KOPT-K1 (cell line): ENCODE measurements at regions not wholly inside any gene's neighbourhood (a gene's known extent, or its start where the extent isn't known, plus 50 kb on each side); places are given as distances from the start of the nearest gene placed in this dataset.

Experiments
- H3K27ac ChIP-seq: fragments of 200-600 bp; sonication (generic); 2 replicates; pipeline ENCODE4 v1.5.1; 2016; ENCODE audit warnings: antibody characterized with exemption, mild to moderate bottlenecking, low read depth, low read length; ENCODE audit not compliant: poor library complexity, severe bottlenecking
- H3K36me3 ChIP-seq: fragments of 200-600 bp; sonication (generic); 2 replicates; pipeline ENCODE4 v1.5.1; 2017; ENCODE audit warnings: antibody characterized with exemption, mild to moderate bottlenecking, low read length, moderate library complexity; ENCODE audit not compliant: insufficient read depth
- H3K9me3 ChIP-seq: fragments of 200-600 bp; sonication (generic); 2 replicates; pipeline ENCODE4 v1.5.1; 2017; ENCODE audit warnings: antibody characterized with exemption, low read length, mild to moderate bottlenecking; ENCODE audit not compliant: insufficient read depth, poor library complexity, severe bottlenecking

DNA sequence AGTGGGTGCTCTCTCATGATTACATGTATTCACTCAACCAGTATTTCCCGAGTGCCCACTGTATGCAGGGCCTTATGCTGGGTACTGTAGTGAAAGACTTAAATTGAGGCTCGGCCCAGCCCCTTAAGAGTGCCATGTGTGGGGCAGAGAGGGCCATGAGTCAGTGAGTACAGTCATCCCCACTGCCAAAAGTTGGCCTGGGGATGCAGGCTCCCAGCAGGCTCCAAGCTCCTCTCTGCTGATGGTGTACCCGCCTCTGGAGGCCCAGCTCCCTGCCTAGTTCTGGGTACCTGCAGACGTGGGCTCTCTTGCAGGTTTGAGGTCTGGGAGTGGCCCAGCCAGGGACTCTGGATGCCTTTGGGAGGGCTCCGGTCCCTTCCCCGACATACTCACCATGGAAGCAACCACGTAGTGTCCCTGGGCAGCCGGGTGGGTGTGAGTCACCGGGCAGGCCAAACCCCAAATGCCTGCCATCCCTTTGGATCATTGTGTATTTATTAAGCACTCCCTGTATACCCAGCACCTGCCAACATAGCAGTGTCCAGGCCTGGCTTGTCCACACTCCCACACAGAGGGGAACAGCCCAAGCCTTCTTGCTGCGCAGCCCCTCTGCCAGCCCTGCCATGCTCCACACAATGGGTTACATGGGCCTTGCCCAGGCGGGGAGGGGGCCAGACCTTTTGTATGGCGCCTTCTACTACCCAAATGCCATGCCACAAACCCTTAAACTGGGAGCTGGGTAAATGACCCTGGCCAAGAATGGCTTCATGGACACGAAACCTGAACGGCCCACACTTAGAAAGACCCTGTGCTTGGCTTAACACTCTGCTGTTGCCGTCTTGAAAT lies 153.6 kb downstream of the VEGFA start:
- H3K27ac ChIP-seq: peak overlapping the region; percentile 43
- no peaks in the 10 kb centered on the region for H3K9me3 ChIP-seq
- H3K36me3 ChIP-seq: no peaks in the 10 kb centered on the region

- no peak overlapping the region for H3K27ac ChIP-seq
- no peaks in the 10 kb centered on the region for H3K9me3 ChIP-seq
- no peaks in the 10 kb centered on the region for H3K36me3 ChIP-seq
Observed at GRCh38 chr6:43922426-43923375, 152.7 kb downstream of the VEGFA start.

GRCh38 chr6:43921548-43922425 lies 151.8 kb downstream of the VEGFA start:
- no peaks in the 10 kb centered on the region for H3K9me3 ChIP-seq
- H3K36me3 ChIP-seq: no peaks in the 10 kb centered on the region
- H3K27ac ChIP-seq: no peak overlapping the region

DNA sequence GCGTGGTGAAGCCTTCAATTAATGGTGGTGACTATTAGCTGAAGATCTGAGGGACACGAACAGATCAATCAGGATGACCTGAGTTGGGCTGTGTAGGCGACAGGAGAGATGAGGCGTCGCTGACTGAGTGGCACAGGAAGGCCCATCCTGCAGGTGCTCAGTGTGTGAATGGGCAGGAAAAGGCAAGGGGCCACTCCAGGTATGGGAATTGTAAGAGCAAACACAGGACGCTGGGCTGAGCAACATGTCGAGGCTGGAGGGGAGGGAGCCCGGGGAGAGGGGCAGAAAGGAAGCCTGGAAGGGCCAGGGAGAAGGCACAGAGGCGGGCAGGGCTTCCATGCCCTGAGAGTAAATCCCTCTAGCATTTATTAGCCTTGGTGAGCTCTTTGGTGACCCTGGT lies 151.0 kb downstream of the VEGFA start:
- no peak overlapping the region for H3K27ac ChIP-seq
- no peaks in the 10 kb centered on the region for H3K36me3 ChIP-seq
- H3K9me3 ChIP-seq: no peaks in the 10 kb centered on the region

- Histone ChIP-seq H3K36me3 (no peaks in the 10 kb centered on the region), H3K9me3 (no peaks in the 10 kb centered on the region), H3K27ac (no peak overlapping the region)
Observed at GRCh38 chr6:43919774-43920173, 149.8 kb downstream of the VEGFA start.

DNA sequence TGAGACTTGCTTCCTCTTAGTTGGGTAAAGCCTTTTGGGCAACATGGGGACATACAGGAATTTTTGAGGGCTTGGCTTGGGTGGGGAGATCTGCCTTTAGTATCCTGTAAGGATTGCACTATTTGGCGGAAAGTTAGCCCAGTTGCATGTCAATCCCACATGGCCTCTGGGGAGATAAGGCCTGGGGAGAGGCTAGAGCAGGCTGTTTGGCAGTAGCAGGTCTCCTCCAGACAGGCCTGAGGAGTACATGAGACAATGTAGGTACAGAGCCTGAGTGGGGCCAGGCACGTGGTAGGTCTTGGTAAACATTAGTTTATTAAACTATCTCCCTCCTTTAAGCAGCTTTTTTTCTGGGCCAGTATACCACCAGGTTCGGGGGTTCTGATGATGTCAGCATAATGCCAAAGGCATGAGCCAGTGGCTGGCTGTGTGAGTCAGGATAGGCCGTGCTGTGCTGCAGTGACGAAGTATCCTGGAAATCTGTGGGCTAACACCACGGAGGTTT lies 147.9 kb downstream of the VEGFA start:
- Histone ChIP-seq H3K9me3 (no peaks in the 10 kb centered on the region), H3K27ac (no peak overlapping the region), H3K36me3 (no peaks in the 10 kb centered on the region)

GRCh38 chr6:43916924-43917877 lies 147.2 kb downstream of the VEGFA start:
- no peaks in the 10 kb centered on the region for H3K36me3 ChIP-seq
- no peaks in the 10 kb centered on the region for H3K9me3 ChIP-seq
- H3K27ac ChIP-seq: no peak overlapping the region

- Histone ChIP-seq H3K9me3 (no peaks in the 10 kb centered on the region), H3K36me3 (no peaks in the 10 kb centered on the region), H3K27ac (no peak overlapping the region)
Observed at GRCh38 chr6:43915986-43916923, 146.2 kb downstream of the VEGFA start.

DNA sequence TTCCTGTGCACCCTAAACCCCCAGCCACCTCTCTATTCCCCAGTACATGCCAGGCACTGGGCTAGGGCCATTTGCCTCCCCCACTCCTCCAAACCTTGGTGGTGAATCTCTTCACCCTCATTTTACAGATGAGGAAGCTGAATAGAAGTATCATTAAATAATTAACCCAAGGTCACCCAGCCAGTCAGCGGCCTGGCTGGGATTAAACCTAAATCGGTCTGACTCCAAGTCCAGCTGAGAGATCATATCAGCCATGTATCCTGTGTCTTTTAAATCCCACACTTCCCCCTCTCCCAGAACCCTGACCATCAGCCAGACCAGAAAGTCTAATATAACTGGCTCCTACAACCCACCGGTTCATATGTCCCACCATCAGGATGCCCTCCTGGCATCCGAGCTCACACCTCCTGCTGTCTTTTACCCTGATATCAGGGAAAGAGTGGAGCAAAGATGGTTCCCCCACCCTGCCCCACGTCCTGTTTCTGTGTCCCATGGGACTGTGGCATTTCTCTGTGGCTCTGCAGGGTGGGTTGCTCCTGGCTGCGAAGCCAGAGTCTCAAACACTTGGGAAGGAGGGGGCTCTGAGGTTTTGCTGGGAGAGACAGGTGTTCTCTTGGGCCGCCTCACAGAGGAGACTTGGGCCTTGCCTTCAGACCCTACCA lies 145.3 kb downstream of the VEGFA start:
- Histone ChIP-seq H3K9me3 (no peaks in the 10 kb centered on the region), H3K36me3 (no peaks in the 10 kb centered on the region), H3K27ac (no peak overlapping the region)

DNA sequence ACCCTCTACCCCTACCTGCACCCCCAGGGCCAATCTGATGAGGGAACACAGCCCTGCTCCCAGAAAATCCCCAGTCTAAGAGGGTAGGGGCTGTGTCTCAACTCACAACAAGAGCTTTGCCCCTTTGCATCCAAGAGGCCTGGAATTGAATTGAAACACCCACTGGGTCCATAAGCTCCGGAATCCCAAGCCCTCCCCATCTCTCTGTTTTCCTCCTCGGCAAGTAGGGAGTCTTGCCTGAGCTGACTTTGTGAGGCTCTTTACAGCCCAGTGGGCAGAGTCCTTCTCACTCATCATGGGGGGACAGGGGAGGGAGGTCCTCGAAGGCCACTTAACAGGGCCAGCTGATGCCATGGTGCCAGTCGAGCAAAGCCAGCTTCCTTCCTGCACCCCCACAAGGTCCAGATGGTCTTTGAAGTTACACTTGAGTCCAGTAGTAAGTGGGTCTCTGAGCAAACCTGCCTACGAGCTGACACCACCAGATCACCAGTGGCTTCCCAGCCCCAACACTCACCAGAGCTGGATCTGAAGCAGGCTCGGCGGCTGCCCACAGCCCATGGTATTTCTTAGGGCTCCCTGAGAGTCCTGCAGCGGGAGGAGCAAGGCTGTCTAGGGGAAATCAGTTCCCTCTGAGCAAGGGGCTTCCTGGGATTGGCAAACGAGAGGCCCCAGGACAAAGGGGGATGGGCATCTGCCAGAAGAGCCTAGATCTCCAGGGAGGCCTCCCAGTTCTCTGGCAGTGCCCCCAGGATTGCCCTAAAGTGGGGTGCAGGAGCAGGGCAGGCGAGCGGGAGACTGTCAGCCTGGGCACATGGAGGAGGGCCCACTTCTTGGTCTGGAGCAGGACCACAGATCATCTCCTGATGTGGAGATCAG lies 144.5 kb downstream of the VEGFA start:
- Histone ChIP-seq H3K27ac (no peak overlapping the region), H3K36me3 (no peaks in the 10 kb centered on the region), H3K9me3 (no peaks in the 10 kb centered on the region)

GRCh38 chr6:43913375-43914271 lies 143.6 kb downstream of the VEGFA start:
- Histone ChIP-seq H3K27ac (no peak overlapping the region), H3K36me3 (no peaks in the 10 kb centered on the region), H3K9me3 (no peaks in the 10 kb centered on the region)
